ENCODE measurements at regions not wholly inside any gene's neighbourhood (a gene's known extent, or its start where the extent isn't known, plus 50 kb on each side); places are given as distances from the start of the nearest gene placed in this dataset.

DNA sequence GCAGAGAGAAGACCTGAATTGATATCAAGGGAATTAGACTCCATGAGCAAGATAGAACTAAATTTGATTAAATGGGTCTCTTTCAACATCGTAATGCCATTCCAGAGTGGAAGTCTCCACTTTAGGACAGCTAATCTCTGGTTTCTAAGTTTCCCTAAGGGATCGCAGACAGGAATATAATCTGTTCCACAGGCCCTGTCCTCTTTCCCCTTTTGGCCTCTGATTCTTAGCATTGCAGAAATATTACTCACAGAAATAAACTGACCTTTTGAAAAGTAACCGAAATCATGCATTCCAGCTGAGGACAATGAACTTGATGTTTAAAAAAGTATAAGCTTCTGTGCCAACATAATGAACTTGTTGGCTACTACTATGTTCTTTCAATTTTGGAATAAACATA, 227.8 kb downstream of the ETS1 start:
- intact Hi-C loops (cut with DNase I): no loop called here

DNA sequence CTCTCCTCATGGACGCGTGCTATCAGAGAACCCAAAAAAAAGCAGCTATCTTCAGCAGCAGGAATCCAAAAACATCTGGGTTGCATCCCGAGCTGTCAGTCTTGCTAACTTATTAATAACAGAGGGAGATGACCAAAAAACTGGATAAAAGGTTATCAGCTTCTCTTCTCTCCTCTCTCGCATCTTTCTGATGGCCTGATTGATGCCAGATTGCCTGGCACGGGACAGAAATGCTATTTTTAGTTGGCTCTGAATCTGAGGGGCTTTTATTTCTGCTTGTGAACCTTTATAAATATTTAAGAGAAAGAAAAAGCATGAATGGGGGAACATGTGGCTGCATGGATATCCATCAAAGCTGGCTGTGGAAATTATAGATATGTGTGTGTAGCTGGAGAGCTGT, 230.3 kb downstream of the ETS1 start:
- TF ChIP-seq, protein P1, sequence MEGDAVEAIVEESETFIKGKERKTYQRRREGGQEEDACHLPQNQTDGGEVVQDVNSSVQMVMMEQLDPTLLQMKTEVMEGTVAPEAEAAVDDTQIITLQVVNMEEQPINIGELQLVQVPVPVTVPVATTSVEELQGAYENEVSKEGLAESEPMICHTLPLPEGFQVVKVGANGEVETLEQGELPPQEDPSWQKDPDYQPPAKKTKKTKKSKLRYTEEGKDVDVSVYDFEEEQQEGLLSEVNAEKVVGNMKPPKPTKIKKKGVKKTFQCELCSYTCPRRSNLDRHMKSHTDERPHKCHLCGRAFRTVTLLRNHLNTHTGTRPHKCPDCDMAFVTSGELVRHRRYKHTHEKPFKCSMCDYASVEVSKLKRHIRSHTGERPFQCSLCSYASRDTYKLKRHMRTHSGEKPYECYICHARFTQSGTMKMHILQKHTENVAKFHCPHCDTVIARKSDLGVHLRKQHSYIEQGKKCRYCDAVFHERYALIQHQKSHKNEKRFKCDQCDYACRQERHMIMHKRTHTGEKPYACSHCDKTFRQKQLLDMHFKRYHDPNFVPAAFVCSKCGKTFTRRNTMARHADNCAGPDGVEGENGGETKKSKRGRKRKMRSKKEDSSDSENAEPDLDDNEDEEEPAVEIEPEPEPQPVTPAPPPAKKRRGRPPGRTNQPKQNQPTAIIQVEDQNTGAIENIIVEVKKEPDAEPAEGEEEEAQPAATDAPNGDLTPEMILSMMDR (IDR thresholded peaks at IDR 0.05): no peak
- TF ChIP-seq POLR2A (IDR thresholded peaks at IDR 0.05): no peak
- Histone ChIP-seq H3K9me3 (no peaks in the 10 kb centered on the region), H3K27ac (no peak overlapping the region), H3K27me3 (no peaks in the 10 kb centered on the region), H3K36me3 (no peaks in the 10 kb centered on the region), H3K4me3 (no peak overlapping the region), H3K4me1 (no peaks in the 10 kb centered on the region)
- intact Hi-C loops (cut with DNase I): no loop called here
- no peak for DNase-seq
- 41 to 59% methylated on average over 5 of the region's 5 CpGs for WGBS, 2 donors

More for the DNA sequence above, 227.8 kb downstream of the ETS1 start:
- DNase-seq: no peak
- Histone ChIP-seq H3K27ac (no peak overlapping the region), H3K4me3 (no peak overlapping the region), H3K27me3 (no peaks in the 10 kb centered on the region), H3K36me3 (no peaks in the 10 kb centered on the region), H3K4me1 (no peaks in the 10 kb centered on the region), H3K9me3 (no peaks in the 10 kb centered on the region)
- 56 to 57% methylated on average over 3 of the region's 3 CpGs for WGBS, 2 donors
- no peak for TF ChIP-seq POLR2A (IDR thresholded peaks at IDR 0.05)
- TF ChIP-seq, protein P1 (IDR thresholded peaks at IDR 0.05): no peak

DNA sequence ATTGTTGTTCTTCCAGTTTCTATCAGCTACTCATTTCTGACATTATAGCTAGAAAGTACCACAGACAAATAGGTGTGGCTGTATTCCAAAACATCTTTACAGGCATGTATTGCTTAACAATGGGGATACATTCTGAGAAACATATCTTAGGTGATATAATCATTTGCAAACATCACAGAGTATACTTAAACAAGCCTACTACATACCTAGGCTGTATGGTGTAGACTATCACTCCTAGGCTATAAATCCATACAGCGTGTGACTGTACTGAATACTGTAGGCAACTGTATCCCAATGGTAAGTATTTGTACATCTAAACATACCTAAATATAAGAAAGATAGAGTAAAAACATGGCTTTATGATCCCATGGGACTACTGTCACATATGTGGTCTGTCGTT, 231.8 kb downstream of the ETS1 start:
- WGBS, 2 donors: 85 to 91% methylated on average over 2 of the region's 2 CpGs
- H3K27ac ChIP-seq: no peak overlapping the region
- no peak overlapping the region for H3K4me3 ChIP-seq
- no peaks in the 10 kb centered on the region for H3K9me3 ChIP-seq
- DNase-seq: no peak
- no peaks in the 10 kb centered on the region for H3K4me1 ChIP-seq
- no peaks in the 10 kb centered on the region for H3K36me3 ChIP-seq
- TF ChIP-seq, protein P1 (IDR thresholded peaks at IDR 0.05): no peak
- no peak for TF ChIP-seq POLR2A (IDR thresholded peaks at IDR 0.05)
- no peaks in the 10 kb centered on the region for H3K27me3 ChIP-seq
- intact Hi-C loops (cut with DNase I): no loop called here

DNA sequence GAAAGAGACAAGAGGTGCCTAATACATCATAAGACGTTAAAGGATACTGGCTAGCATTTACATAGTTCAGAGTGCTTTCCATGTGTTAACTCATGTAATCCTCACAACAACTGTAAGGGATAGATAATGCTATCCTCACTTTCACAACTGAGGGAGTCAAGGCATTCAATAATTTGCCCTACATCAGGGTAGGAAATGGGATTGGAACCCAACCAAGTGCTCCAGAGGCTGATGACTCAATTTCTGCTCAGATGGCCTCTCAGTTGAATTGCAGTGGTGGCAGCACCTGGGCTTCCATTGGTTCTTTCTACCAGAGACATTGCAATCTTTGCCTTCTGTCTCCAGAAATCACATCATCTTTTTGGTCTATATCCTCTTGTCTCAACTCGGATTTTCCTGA, 232.9 kb downstream of the ETS1 start:
- no peak for DNase-seq
- Histone ChIP-seq H3K36me3 (no peaks in the 10 kb centered on the region), H3K27me3 (no peaks in the 10 kb centered on the region), H3K4me3 (no peak overlapping the region), H3K4me1 (no peaks in the 10 kb centered on the region), H3K27ac (no peak overlapping the region), H3K9me3 (no peaks in the 10 kb centered on the region)
- TF ChIP-seq POLR2A (IDR thresholded peaks at IDR 0.05): no peak
- TF ChIP-seq, protein P1 (IDR thresholded peaks at IDR 0.05): no peak
- WGBS, 2 donors: 62% methylated on average over 2 of the region's 2 CpGs
- intact Hi-C loops (cut with DNase I): no loop called here

DNA sequence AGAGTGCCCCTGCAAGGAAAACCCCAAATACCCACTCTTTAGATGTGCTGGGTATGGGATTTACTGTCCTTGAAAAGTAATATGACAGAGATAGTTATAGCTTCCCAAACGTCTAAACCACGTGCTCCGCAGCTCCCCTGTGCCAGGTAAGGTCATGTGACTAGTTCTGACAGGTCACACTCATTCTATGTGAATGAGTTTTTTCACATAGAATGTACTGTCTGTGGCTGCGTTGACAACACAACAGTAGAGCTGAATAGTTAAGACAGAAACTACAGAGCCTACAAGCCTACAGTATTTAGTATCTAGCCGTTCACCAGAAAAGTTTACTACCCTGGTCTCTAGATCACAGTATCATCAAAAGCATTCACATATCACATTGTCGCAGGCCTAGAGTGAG, 236.2 kb downstream of the ETS1 start:
- H3K27ac ChIP-seq: no peak overlapping the region
- H3K36me3 ChIP-seq: no peaks in the 10 kb centered on the region
- no peak for TF ChIP-seq POLR2A (IDR thresholded peaks at IDR 0.05)
- TF ChIP-seq, protein P1 (IDR thresholded peaks at IDR 0.05): no peak
- no peak for DNase-seq
- 72 to 82% methylated on average over 6 of the region's 6 CpGs for WGBS, 2 donors
- H3K27me3 ChIP-seq: no peaks in the 10 kb centered on the region
- H3K9me3 ChIP-seq: no peaks in the 10 kb centered on the region
- intact Hi-C loops (cut with DNase I): no loop called here
- no peak overlapping the region for H3K4me3 ChIP-seq
- no peaks in the 10 kb centered on the region for H3K4me1 ChIP-seq
